GM19035 (cell line): ENCODE measurements at regions not wholly inside any gene's neighbourhood (a gene's known extent, or its start where the extent isn't known, plus 50 kb on each side); places are given as distances from the start of the nearest gene placed in this dataset.
"Not testable (repeated sequence)": the region's sequence is repeated elsewhere in the genome, so short reads cannot be mapped to it uniquely, and the experiment has no call there.

Source experiments
- ATAC-seq: cut with Tn5 transposase; IDR thresholded peaks from one replicate; pipeline ENCODE4 v1.9.1; 2021; ENCODE audit not compliant: unreplicated experiment

GRCh38 chr7:28900311-28900710, 57.8 kb downstream of the TRIL start:
- no peak for ATAC-seq

- ATAC-seq: no peak
These were observed 64.2 kb downstream of the TRIL start for GRCh38 chr7:28893888-28894287.

DNA sequence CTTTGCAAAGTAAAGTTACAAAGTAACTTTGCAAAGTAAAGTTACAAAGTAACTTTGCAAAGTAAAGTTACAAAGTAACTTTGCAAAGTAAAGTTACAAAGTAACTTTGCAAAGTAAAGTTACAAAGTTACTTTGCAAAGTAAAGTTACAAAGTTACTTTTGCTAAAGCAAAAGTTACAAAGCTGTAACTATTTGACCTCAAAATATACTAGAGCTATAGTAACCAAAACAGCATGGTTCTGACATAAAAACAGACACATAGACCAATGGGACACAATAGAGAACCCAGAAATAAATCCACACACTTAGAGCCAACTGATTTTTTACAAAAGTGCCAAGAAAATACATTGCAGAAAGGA, 66.3 kb downstream of the TRIL start:
- ATAC-seq: not testable (repeated sequence)

GRCh38 chr7:28891192-28891875, 66.8 kb downstream of the TRIL start:
- ATAC-seq: no peak

DNA sequence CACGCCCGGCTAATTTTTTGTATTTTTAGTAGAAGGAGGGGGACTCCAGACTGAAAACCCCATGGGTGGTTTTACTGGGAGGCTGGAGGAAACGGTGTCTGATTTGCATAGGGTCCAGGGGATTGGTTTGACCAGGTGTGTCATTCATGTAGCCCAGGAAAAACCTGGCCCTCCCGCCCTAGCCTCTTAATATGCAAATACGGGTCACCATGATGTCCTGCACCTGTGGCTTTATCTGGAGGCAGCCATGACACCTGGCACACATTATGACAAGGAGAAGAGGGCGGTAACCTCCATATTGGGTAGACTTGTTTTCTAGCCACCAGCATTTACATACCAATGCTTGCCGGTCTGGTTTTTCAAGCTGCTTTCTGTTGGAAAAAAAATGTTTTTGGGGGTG, 68.0 kb downstream of the TRIL start:
- ATAC-seq: peak; percentile 56

GRCh38 chr7:28889290-28889689, 68.8 kb downstream of the TRIL start:
- ATAC-seq: no peak

DNA sequence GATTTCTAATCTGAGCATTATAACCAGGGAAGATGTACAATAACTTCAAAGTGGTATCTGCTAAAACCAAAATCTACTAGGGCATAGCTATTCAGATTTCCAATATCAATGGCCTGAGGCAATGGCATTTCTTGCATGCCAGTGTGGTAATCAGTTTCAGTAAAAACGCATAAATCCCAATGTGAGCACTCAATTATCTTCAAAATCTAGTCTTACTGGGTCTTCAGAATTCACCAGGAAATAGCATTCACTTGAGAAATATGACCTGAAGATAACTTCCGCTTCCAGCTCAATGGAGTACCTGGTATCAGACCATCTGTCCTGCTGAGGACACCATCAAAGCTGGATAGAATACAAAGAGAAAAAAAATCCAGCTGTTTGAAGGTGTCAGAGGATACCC, 72.4 kb downstream of the TRIL start:
- ATAC-seq: no peak

DNA sequence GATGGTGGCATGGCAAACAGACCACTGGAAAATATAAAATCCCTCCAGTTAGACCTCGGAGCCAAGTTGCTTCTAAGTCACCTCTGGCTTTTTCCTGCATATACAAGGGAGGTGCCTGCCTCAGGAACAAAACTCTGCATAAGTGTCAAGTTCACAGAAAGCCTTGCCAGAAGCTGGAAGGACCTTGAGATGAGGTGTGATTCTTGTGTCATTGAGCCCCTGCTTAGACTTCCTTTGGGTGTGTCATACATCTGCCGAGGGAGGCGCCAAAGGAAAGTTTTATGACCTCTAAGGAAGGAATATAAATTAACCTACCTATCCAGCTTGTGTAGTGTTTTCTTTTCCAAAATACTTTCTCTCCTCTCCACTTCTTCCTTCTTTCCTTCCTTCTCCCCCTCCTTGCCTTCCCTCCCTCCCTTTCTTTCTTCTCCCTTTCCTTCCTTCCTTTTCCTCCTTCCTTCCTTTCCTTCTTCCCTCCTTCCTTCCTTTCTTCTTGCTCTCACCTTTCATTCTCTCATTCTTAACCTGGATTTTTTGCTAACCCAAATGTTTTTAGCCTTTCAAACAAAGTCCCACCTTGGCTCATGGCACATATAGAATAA, 75.2 kb downstream of the TRIL start:
- ATAC-seq: no peak

DNA sequence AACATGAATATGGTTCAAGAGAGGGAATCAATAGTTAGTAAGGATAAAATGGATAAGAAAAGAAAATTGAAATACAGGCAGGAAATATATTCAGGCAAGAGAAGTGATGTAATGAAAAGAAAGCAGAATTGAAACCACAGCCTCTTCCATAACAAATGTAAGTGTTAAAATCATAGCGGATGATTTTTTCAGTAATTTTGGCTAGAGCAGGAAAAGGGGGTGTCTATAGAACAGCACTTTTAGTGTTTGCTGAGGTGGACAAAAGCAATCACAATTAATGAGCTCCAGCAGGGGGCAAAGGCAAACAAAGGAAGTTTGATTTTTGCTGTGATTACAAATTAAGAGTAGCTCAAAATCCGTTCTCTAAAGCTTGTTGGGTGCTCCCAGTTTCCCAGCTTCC, 79.0 kb downstream of the TRIL start:
- ATAC-seq: no peak

DNA sequence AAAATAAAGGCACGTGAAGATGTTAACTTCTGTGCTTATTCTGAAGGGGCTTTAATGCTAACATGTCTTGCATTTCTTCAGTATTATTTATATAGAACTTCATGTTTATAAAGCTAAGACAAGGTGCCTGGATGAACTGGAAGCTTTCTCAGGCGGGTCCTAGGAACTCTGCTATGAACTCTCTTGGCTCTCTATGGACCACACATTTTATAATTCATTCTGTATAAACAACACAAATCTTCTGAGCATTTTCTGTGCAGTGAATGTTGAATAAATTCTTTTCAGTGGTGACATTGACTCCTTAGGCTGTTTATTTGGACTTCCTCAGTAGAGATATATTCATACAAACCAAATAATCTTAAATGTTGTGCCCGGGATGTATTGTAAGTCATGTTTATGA, 79.6 kb downstream of the TRIL start:
- ATAC-seq: no peak
